A549 (cell line): ENCODE measurements at regions not wholly inside any gene's neighbourhood (a gene's known extent, or its start where the extent isn't known, plus 50 kb on each side); places are given as distances from the start of the nearest gene placed in this dataset.

Experiments used
- ATAC-seq, 2 experiments: fragments of 200-7000 bp in 1 of 2; fragments of >200 bp in 1 of 2; cut with Nextera tagmentation in 1 of 2; cut with Tn5 transposase in 1 of 2; 3 replicates each; pipeline versions ENCODE4 v1.8.0 to v1.9.1; 2018 to 2020; ENCODE audit warnings: mild to moderate bottlenecking in 1 of 2, moderate library complexity in 1 of 2
- CTCF ChIA-PET: fragments of 300-600 bp; sonication (Branson Sonifier 250); formaldehyde crosslinking; extraction: SDS; loops from one replicate; lab custom pipeline; 2021; ENCODE audit warnings: antibody characterized with exemption, inconsistent platforms; lab: Yijun Ruan, JAX
- POLR2A ChIA-PET: fragments of 350-600 bp; formaldehyde crosslinking; extraction: SDS; loops from one replicate; lab custom pipeline; 2021; ENCODE audit warnings: antibody characterized with exemption, inconsistent platforms; lab: Yijun Ruan, JAX
- DNase-seq, 2 experiments: peaks; one replicate each; pipeline versions ENCODE4 v3.0.0 to v3.0.0-alpha.2; 2011 to 2016; ENCODE audit warnings: low read depth in 1 of 2, low spot score in 1 of 2
- FAIRE-seq: peaks from 2 replicates; lab custom pipeline; 2011; peaks lifted over from hg19 to GRCh38; lab: Jason Lieb, UNC
- H3K27ac ChIP-seq, 2 experiments: fragments of >200 bp; sonication (Bioruptor Twin); formaldehyde crosslinking; 3 replicates each; pipeline ENCODE4 v1.5.1; 2016 to 2017
- H3K4me1 ChIP-seq: fragments of >200 bp; sonication (Bioruptor Twin); formaldehyde crosslinking; 3 replicates; pipeline ENCODE4 v1.6.1; 2016
- H3K4me2 ChIP-seq: fragments of >200 bp; sonication (Bioruptor Twin); formaldehyde crosslinking; 3 replicates; pipeline ENCODE4 v1.6.1; 2016
- H3K4me3 ChIP-seq: fragments of >200 bp; sonication (Bioruptor Twin); formaldehyde crosslinking; 3 replicates; pipeline ENCODE4 v1.5.1; 2016
- H3K9me3 ChIP-seq: fragments of >200 bp; sonication (Bioruptor Twin); formaldehyde crosslinking; 3 replicates; pipeline ENCODE4 v1.6.1; 2016
- FOSB ChIP-seq: fragments of 250-450 bp; sonication (Bioruptor Pico); IDR thresholded peaks from 2 replicates; pipeline ENCODE4 v1.5.0; 2020; ENCODE audit warnings: mild to moderate bottlenecking, moderate library complexity
- FOSL2 ChIP-seq, 2 experiments: fragments of 450-650 bp in 1 of 2; fragments of >200 bp in 1 of 2; sonication (Bioruptor Twin) in 1 of 2; formaldehyde crosslinking; IDR thresholded peaks; 2 replicates each; pipeline versions ENCODE4 v1.5.0 to v1.6.1; 2016 to 2020; ENCODE audit warnings: mild to moderate bottlenecking in 1 of 2, moderate library complexity in 1 of 2
- FOXS1 ChIP-seq: fragments of 250-450 bp; sonication (Bioruptor Pico); IDR thresholded peaks from 2 replicates; pipeline ENCODE4 v1.5.0; 2020; ENCODE audit warnings: mild to moderate bottlenecking, moderate library complexity
- HOXB13 ChIP-seq: fragments of 250-450 bp; sonication (Bioruptor Pico); IDR thresholded peaks from 2 replicates; pipeline ENCODE4 v1.5.0; 2020; ENCODE audit warnings: low read depth, mild to moderate bottlenecking, moderate library complexity
- JUN ChIP-seq, 2 experiments: fragments of >200 bp; sonication (Bioruptor Twin); formaldehyde crosslinking; IDR thresholded peaks; 2 replicates in 1 of 2; 3 replicates in 1 of 2; pipeline ENCODE4 v1.6.1; 2016 to 2017
- JUNB ChIP-seq: fragments of >200 bp; sonication (Bioruptor Twin); formaldehyde crosslinking; IDR thresholded peaks from 2 replicates; pipeline ENCODE4 v1.6.1; 2016
- KDM5A ChIP-seq: fragments of 200-600 bp; sonication (generic); IDR thresholded peaks from 2 replicates; pipeline ENCODE4 v1.6.1; 2016; ENCODE audit warnings: antibody characterized with exemption, mild to moderate bottlenecking
- MAZ ChIP-seq: fragments of 150-350 bp; IDR thresholded peaks from 2 replicates; pipeline ENCODE4 v1.6.1; 2014; ENCODE audit warnings: antibody characterized with exemption, low read depth, low read length, borderline replicate concordance
- POLR2A ChIP-seq: IDR thresholded peaks from 2 replicates; pipeline ENCODE4 v1.6.1; 2012; ENCODE audit warnings: mild to moderate bottlenecking, low read length
- POLR2AphosphoS2 ChIP-seq: conservative IDR thresholded peaks from 2 replicates; pipeline ENCODE4 v1.6.1; 2012; ENCODE audit warnings: low read length, improper control_type of control experiment, inconsistent platforms
- RAD21 ChIP-seq, 2 experiments: fragments of >200 bp in 1 of 2; sonication (Bioruptor Twin) in 1 of 2; formaldehyde crosslinking in 1 of 2; IDR thresholded peaks in 1 of 2; conservative IDR thresholded peaks in 1 of 2; 2 replicates in 1 of 2; 3 replicates in 1 of 2; pipeline ENCODE4 v1.6.1; 2012 to 2018; ENCODE audit warnings: inconsistent platforms in 1 of 2
- RCOR1 ChIP-seq: fragments of 150-350 bp; IDR thresholded peaks from 2 replicates; pipeline ENCODE4 v1.6.1; 2014; ENCODE audit warnings: antibody characterized with exemption, low read length, low read depth
- RFX5 ChIP-seq: fragments of 450-650 bp; IDR thresholded peaks from 2 replicates; pipeline ENCODE4 v1.7.1; 2014; ENCODE audit warnings: antibody characterized with exemption, mild to moderate bottlenecking, moderate library complexity
- RNF2 ChIP-seq: fragments of 200-600 bp; sonication (generic); IDR thresholded peaks from 2 replicates; pipeline ENCODE4 v1.6.1; 2016; ENCODE audit warnings: low read depth, mild to moderate bottlenecking, antibody characterized with exemption, moderate library complexity, borderline replicate concordance
- SMC3 ChIP-seq: fragments of >200 bp; sonication (Bioruptor Twin); formaldehyde crosslinking; IDR thresholded peaks from 3 replicates; pipeline ENCODE4 v1.6.1; 2018; ENCODE audit warnings: inconsistent platforms
- SREBF2 ChIP-seq: fragments of 450-650 bp; IDR thresholded peaks from 2 replicates; pipeline ENCODE4 v1.6.1; 2014; ENCODE audit warnings: mild to moderate bottlenecking, moderate library complexity
- WGBS: methylation state at CpG from one replicate; pipeline ENCODE4 v1.1.6; 2017; ENCODE audit errors: missing lambda C conversion rate; 5-methylcytosine and 5-hydroxymethylcytosine counted together
- TF ChIP-seq, protein P1 (sequence below): IDR thresholded peaks from 2 replicates; pipeline ENCODE4 v1.6.1; 2012
- TF ChIP-seq, protein P2 (sequence below): fragments of >200 bp; sonication (Bioruptor Twin); formaldehyde crosslinking; IDR thresholded peaks from 3 replicates; pipeline ENCODE4 v1.6.1; 2016
- TF ChIP-seq, protein P3 (sequence below): fragments of >200 bp; sonication (Bioruptor Twin); formaldehyde crosslinking; IDR thresholded peaks from 3 replicates; pipeline ENCODE4 v1.5.1; 2016

DNA sequence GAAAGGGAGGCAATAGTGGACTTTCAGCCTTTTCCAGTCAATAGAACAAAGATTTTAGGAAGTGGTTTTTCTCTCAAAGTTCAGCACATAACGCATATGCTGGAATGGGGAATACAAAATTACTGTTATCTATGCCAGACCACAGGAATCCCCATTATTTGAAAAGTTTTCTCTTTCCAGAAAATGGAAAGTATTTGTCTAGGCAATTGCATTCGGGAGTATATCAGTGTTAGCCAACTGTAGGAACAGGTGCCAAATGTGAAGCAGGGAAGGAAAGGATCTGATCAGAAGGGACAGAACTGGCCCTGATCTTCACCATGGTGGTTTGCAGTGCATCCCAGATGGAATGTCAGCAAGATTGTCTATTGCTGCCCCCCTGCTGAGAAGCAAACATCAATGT, 213.6 kb downstream of the CPE start:
- Histone ChIP-seq H3K4me2 (no peak overlapping the region), H3K4me3 (no peak overlapping the region), H3K4me1 (no peaks in the 10 kb centered on the region), H3K9me3 (no peaks in the 10 kb centered on the region), H3K27ac (no peak overlapping the region)
- FAIRE-seq (no peak), ATAC-seq (no peak), DNase-seq (no peak)
- TF ChIP-seq RFX5 (no peak), FOSB (CRISPR knock-in tag) (no peak), SREBF2 (no peak), FOXS1 (CRISPR knock-in tag) (no peak), JUNB (no peak)
- TF ChIP-seq, protein P1, sequence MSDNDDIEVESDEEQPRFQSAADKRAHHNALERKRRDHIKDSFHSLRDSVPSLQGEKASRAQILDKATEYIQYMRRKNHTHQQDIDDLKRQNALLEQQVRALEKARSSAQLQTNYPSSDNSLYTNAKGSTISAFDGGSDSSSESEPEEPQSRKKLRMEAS: no peak
- 16% methylated on average over 2 of the region's 2 CpGs for WGBS
- ChIA-PET CTCF (no interaction called here), POLR2A (no interaction called here)

DNA sequence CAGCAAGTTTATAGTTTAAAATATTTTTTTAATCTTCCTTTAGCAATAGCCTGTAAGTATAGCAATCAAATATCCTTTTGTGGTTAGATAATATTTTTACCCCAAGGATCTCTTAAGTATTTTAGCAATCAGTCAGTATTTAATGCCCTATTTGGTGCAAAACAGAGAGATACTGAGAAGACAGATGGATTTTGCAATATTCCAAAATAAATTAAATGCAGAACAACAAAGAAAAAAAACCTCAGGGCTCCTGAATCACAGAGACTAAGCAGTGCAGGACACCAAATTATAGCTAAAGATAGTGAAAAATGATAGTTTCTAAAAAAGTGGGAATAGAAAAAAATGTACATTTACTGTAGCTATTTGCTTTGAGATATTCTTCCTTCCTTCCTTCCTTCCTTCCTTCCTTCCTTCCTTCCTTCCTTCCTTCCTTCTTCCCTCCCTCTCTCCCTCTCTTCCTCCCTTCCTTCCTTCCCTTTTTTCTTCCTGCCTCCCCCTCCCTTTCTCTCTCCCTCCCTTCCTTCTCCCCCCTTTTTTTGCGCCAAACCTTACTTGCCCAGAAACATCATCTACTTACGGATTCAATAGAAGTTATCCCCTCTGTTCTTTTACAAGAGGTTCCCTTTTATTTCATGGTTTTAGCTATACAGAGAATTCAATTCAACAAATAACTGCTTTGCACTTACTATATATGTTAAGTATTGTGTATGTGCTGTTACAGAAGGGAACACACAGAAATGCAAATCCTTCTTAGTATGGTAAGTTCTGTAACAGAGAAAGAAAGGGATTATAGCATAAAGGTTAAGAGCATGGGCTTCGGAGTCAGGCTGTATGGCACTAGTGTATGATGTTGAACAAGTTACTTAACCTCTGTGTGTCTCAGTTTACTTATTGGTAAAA, 219.0 kb downstream of the CPE start:
- ATAC-seq (no peak), FAIRE-seq (no peak), DNase-seq (no peak)
- H3K4me1 ChIP-seq: no peaks in the 10 kb centered on the region
- no peak overlapping the region for H3K27ac ChIP-seq
- no peak for TF ChIP-seq FOXS1 (CRISPR knock-in tag)
- no peak for TF ChIP-seq JUN (IDR thresholded peaks at IDR 0.05)
- no peak for TF ChIP-seq FOSL2 (IDR thresholded peaks at IDR 0.05)
- no peak for TF ChIP-seq FOSL2 (CRISPR knock-in tag; IDR thresholded peaks at IDR 0.05)
- no peak for TF ChIP-seq RAD21 (conservative IDR thresholded peaks at IDR 0.05 in 1 of 2, IDR thresholded peaks at IDR 0.05 in 1 of 2)
- no peak for TF ChIP-seq RCOR1
- no peak for TF ChIP-seq POLR2AphosphoS2
- 51% methylated on average over 3 of the region's 3 CpGs for WGBS
- H3K4me3 ChIP-seq: no peak overlapping the region
- CTCF ChIA-PET: no interaction called here
- H3K4me2 ChIP-seq: no peak overlapping the region
- no peaks in the 10 kb centered on the region for H3K9me3 ChIP-seq
- POLR2A ChIA-PET: no interaction called here

DNA sequence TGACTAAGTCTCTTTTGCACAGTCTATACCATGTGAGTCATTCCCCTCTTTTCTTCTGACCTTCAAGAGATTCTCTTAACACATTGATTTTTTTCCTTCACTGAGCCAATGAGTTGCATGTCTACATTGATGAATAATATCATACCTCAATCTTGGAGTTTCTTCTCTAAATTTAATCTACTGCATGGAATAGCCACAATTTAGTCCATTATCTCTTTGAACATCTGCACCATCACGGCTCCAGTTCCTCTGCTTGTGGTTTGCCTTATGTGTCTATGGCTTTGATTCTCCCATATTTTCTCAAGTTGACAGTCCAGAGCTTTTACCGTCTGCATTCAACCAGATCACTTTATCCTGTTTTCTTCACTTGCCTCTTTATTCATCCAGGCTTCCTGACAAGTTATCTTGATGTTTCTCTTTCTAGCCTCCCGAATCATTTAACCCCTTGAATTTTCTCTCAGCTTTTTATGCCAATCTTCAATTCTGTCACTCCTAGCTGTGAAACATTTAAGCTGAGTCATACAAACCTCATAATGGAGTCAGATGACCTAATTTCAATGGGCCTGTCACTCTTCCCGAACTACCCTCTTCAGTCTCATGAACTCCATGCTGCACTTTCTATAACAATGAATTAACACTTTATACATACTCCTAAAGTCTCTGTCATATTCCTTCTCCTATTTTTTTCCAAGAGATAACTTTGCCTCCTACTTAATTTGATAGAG, 222.3 kb downstream of the CPE start:
- no peaks in the 10 kb centered on the region for H3K9me3 ChIP-seq
- H3K4me2 ChIP-seq: no peak overlapping the region
- WGBS: 27% methylated on average over 4 of the region's 4 CpGs
- DNase-seq (no peak), ATAC-seq (no peak), FAIRE-seq (no peak)
- no peaks in the 10 kb centered on the region for H3K4me1 ChIP-seq
- no peak overlapping the region for H3K27ac ChIP-seq
- no peak overlapping the region for H3K4me3 ChIP-seq
- POLR2A ChIA-PET: no interaction called here
- TF ChIP-seq, protein P2, sequence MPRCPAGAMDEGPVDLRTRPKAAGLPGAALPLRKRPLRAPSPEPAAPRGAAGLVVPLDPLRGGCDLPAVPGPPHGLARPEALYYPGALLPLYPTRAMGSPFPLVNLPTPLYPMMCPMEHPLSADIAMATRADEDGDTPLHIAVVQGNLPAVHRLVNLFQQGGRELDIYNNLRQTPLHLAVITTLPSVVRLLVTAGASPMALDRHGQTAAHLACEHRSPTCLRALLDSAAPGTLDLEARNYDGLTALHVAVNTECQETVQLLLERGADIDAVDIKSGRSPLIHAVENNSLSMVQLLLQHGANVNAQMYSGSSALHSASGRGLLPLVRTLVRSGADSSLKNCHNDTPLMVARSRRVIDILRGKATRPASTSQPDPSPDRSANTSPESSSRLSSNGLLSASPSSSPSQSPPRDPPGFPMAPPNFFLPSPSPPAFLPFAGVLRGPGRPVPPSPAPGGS: no peak
- TF ChIP-seq KDM5A (no peak), HOXB13 (CRISPR knock-in tag) (no peak), RNF2 (no peak), MAZ (no peak), POLR2A (no peak), FOSL2 (IDR thresholded peaks at IDR 0.05) (no peak), FOSL2 (CRISPR knock-in tag; IDR thresholded peaks at IDR 0.05) (no peak), SMC3 (no peak)
- TF ChIP-seq, protein P3, sequence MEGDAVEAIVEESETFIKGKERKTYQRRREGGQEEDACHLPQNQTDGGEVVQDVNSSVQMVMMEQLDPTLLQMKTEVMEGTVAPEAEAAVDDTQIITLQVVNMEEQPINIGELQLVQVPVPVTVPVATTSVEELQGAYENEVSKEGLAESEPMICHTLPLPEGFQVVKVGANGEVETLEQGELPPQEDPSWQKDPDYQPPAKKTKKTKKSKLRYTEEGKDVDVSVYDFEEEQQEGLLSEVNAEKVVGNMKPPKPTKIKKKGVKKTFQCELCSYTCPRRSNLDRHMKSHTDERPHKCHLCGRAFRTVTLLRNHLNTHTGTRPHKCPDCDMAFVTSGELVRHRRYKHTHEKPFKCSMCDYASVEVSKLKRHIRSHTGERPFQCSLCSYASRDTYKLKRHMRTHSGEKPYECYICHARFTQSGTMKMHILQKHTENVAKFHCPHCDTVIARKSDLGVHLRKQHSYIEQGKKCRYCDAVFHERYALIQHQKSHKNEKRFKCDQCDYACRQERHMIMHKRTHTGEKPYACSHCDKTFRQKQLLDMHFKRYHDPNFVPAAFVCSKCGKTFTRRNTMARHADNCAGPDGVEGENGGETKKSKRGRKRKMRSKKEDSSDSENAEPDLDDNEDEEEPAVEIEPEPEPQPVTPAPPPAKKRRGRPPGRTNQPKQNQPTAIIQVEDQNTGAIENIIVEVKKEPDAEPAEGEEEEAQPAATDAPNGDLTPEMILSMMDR: no peak
- CTCF ChIA-PET: no interaction called here
